HEK293 (cell line): ENCODE measurements at regions not wholly inside any gene's neighbourhood (a gene's known extent, or its start where the extent isn't known, plus 50 kb on each side); places are given as distances from the start of the nearest gene placed in this dataset.

ENCODE experiments used
- CTCF ChIA-PET: fragments of 350-600 bp; formaldehyde crosslinking; extraction: SDS; loops from one replicate; lab custom pipeline; 2021; ENCODE audit warnings: antibody characterized with exemption; lab: Yijun Ruan, JAX
- POLR2A ChIA-PET: fragments of 300-600 bp; formaldehyde crosslinking; extraction: SDS; loops from one replicate; lab custom pipeline; 2020; ENCODE audit warnings: antibody characterized with exemption, inconsistent platforms; lab: Yijun Ruan, JAX
- H3K27ac ChIP-seq: fragments of 200-500 bp; sonication (Bioruptor generic); 2 replicates; pipeline ENCODE4 v1.5.1; 2014; ENCODE audit warnings: low read depth, low read length, control low read depth, inconsistent platforms; ENCODE audit errors: extremely low read depth
- H3K36me3 ChIP-seq, 2 experiments: fragments of 200-500 bp in 1 of 2; sonication (Bioruptor generic) in 1 of 2; 1 replicate in 1 of 2; 2 replicates in 1 of 2; pipeline ENCODE4 v1.5.1; 2014 to 2017; ENCODE audit warnings: inconsistent platforms in 2 of 2, low read length in 2 of 2; ENCODE audit not compliant: control insufficient read depth in 2 of 2, insufficient read depth in 1 of 2
- H3K4me1 ChIP-seq: fragments of 200-500 bp; sonication (Bioruptor generic); 2 replicates; pipeline ENCODE4 v1.5.1; 2014; ENCODE audit warnings: mild to moderate bottlenecking, low read length, inconsistent platforms; ENCODE audit not compliant: control insufficient read depth, insufficient read depth
- H3K4me3 ChIP-seq: 2 replicates; pipeline ENCODE4 v1.5.1; 2011; ENCODE audit warnings: low read depth, mild to moderate bottlenecking, control low read depth, low read length, moderate library complexity
- H3K9me3 ChIP-seq: fragments of 200-500 bp; sonication (Bioruptor generic); 2 replicates; pipeline ENCODE4 v1.5.1; 2014; ENCODE audit warnings: low read depth, low read length, inconsistent platforms; ENCODE audit not compliant: control insufficient read depth, insufficient read depth
- AEBP2 ChIP-seq: fragments of 450-650 bp; formaldehyde crosslinking; IDR thresholded peaks from 2 replicates; pipeline ENCODE4 v1.5.1; 2016; ENCODE audit warnings: missing biosample characterization, missing genetic modification characterization, borderline replicate concordance
- BCL11B ChIP-seq: fragments of 450-650 bp; formaldehyde crosslinking; IDR thresholded peaks from 2 replicates; pipeline ENCODE4 v1.5.1; 2016; ENCODE audit warnings: low read depth, missing biosample characterization, missing genetic modification characterization
- KLF10 ChIP-seq: fragments of 450-650 bp; IDR thresholded peaks from 2 replicates; pipeline ENCODE4 v1.5.1; 2018; ENCODE audit warnings: missing biosample characterization, mild to moderate bottlenecking, missing genetic modification characterization
- KLF9 ChIP-seq: fragments of 450-650 bp; formaldehyde crosslinking; IDR thresholded peaks from 2 replicates; pipeline ENCODE4 v1.5.1; 2016; ENCODE audit warnings: missing biosample characterization, missing genetic modification characterization, low read depth
- SETDB1 ChIP-seq: IDR thresholded peaks from one replicate; pipeline ENCODE4 v1.6.1; 2017; ENCODE audit warnings: mild to moderate bottlenecking, low read length, moderate library complexity, mixed read lengths; ENCODE audit not compliant: insufficient read length
- TCF7L2 ChIP-seq: IDR thresholded peaks from 2 replicates; pipeline ENCODE4 v1.6.1; 2011; ENCODE audit warnings: low read depth, mild to moderate bottlenecking, inconsistent platforms, low read length, moderate library complexity, borderline replicate concordance
- YY1 ChIP-seq: fragments of 450-650 bp; formaldehyde crosslinking; IDR thresholded peaks from 2 replicates; pipeline ENCODE4 v1.5.1; 2018; ENCODE audit warnings: missing biosample characterization, missing genetic modification characterization
- ZBTB48 ChIP-seq: fragments of 450-650 bp; formaldehyde crosslinking; IDR thresholded peaks from 2 replicates; pipeline ENCODE4 v1.5.1; 2016; ENCODE audit warnings: missing biosample characterization, missing genetic modification characterization
- ZBTB7A ChIP-seq: fragments of 450-650 bp; formaldehyde crosslinking; IDR thresholded peaks from 2 replicates; pipeline ENCODE4 v1.5.1; 2016; ENCODE audit warnings: low read depth, missing biosample characterization, missing genetic modification characterization
- ZEB2 ChIP-seq: fragments of 450-650 bp; formaldehyde crosslinking; IDR thresholded peaks from 2 replicates; pipeline ENCODE4 v1.5.1; 2016; ENCODE audit warnings: missing biosample characterization, missing genetic modification characterization
- ZIC2 ChIP-seq: fragments of 450-650 bp; formaldehyde crosslinking; IDR thresholded peaks from 2 replicates; pipeline ENCODE4 v1.5.1; 2016; ENCODE audit warnings: missing biosample characterization, missing genetic modification characterization
- ZNF18 ChIP-seq: fragments of 450-650 bp; formaldehyde crosslinking; IDR thresholded peaks from 2 replicates; pipeline ENCODE4 v1.5.1; 2016; ENCODE audit warnings: missing biosample characterization, missing genetic modification characterization
- ZNF341 ChIP-seq: fragments of 450-650 bp; formaldehyde crosslinking; IDR thresholded peaks from 2 replicates; pipeline ENCODE4; 2016; ENCODE audit warnings: low read depth, missing biosample characterization, missing genetic modification characterization
- ZNF37A ChIP-seq: fragments of 450-650 bp; IDR thresholded peaks from 2 replicates; pipeline ENCODE4 v1.5.1; 2018; ENCODE audit warnings: missing biosample characterization, missing genetic modification characterization
- ZNF433 ChIP-seq: fragments of 450-650 bp; formaldehyde crosslinking; IDR thresholded peaks from 2 replicates; pipeline ENCODE4 v1.5.1; 2016; ENCODE audit warnings: missing biosample characterization, missing genetic modification characterization, low read depth
- ZNF600 ChIP-seq: fragments of 450-650 bp; formaldehyde crosslinking; IDR thresholded peaks from 2 replicates; pipeline ENCODE4 v1.5.1; 2016; ENCODE audit warnings: missing biosample characterization, missing genetic modification characterization
- ZNF664 ChIP-seq: fragments of 450-650 bp; formaldehyde crosslinking; IDR thresholded peaks from 2 replicates; pipeline ENCODE4 v1.5.1; 2016; ENCODE audit warnings: missing biosample characterization, missing genetic modification characterization
- ZNF830 ChIP-seq: fragments of 450-650 bp; IDR thresholded peaks from 2 replicates; pipeline ENCODE4 v1.5.0; 2018; ENCODE audit warnings: missing biosample characterization, missing genetic modification characterization, low read depth, mild to moderate bottlenecking, moderate library complexity
- ZSCAN30 ChIP-seq: fragments of 450-650 bp; IDR thresholded peaks from 2 replicates; pipeline ENCODE4 v1.5.1; 2018; ENCODE audit warnings: missing biosample characterization, mild to moderate bottlenecking, missing genetic modification characterization, moderate library complexity
- TF ChIP-seq, protein P1 (sequence below): fragments of 450-650 bp; formaldehyde crosslinking; IDR thresholded peaks from 2 replicates; pipeline ENCODE4; 2016; ENCODE audit warnings: missing biosample characterization, missing genetic modification characterization
- TF ChIP-seq, protein P2 (sequence below): fragments of 450-650 bp; formaldehyde crosslinking; IDR thresholded peaks from 2 replicates; pipeline ENCODE4 v1.5.1; 2016; ENCODE audit warnings: missing biosample characterization, missing genetic modification characterization, low read depth
- TF ChIP-seq, protein P3 (sequence below): fragments of 450-650 bp; formaldehyde crosslinking; IDR thresholded peaks from 2 replicates; pipeline ENCODE4 v1.5.1; 2016; ENCODE audit warnings: missing biosample characterization, missing genetic modification characterization
- TF ChIP-seq, protein P4 (sequence below): fragments of 450-650 bp; formaldehyde crosslinking; IDR thresholded peaks from 2 replicates; pipeline ENCODE4 v1.5.0; 2017; ENCODE audit warnings: missing biosample characterization, missing genetic modification characterization, borderline replicate concordance

DNA sequence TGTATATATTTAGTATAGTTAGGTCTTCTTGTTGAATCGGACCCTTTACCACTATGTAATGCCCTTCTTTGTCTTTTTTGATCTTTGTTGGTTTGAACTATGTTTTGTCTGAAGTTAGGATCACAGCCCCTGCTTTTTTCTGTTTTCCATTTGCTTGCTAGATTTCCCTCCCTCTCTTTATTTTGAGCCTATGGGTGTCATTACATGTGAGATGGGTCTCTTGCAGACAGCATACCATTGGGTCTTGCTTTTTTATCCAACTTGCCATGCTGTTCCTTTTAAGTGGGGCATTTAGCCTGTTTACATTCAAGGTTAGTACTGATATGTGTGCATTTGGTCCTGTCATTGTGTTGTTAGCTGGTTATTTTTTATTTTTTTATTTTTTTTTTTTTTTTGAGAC is 224.6 kb downstream of the INSC start (continued):
- TF ChIP-seq YY1 (tag by site-specific recombination) (no peak), ZBTB7A (tag by site-specific recombination) (no peak), SETDB1 (peak; percentile 96), BCL11B (tag by site-specific recombination) (no peak)
- TF ChIP-seq, protein P1, sequence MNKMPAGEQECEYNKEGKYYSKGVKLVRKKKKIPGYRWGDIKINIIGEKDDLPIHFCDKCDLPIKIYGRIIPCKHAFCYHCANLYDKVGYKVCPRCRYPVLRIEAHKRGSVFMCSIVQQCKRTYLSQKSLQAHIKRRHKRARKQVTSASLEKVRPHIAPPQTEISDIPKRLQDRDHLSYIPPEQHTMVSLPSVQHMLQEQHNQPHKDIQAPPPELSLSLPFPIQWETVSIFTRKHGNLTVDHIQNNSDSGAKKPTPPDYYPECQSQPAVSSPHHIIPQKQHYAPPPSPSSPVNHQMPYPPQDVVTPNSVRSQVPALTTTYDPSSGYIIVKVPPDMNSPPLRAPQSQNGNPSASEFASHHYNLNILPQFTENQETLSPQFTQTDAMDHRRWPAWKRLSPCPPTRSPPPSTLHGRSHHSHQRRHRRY (tag by site-specific recombination), result no peak
- TF ChIP-seq, all 188 proteins: peak for 2

DNA sequence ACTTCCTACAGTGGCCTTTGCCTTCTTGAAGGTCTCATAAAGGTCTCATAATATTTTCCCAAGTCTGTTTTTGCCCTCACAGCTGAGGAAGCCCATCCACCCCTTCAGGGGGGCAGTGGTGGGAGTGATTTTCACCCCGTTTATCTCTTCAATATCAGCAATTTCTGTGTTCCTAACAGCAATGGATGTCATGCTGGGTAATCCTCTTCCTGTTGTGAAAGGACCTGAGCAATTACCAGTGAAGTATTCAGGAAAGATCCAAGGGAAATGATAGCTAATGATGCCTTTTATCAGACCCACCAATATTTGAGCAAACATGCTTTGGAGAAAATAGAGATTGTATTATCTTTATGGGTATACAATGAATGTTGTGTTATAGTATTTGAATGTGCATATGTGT is 226.9 kb downstream of the INSC start:
- TF ChIP-seq ZBTB48 (tag by site-specific recombination) (no peak), ZIC2 (tag by site-specific recombination) (peak; percentile 20; the same call in 1 of the 2 replicates), ZNF830 (no peak), TCF7L2 (peak; percentile 56; the same call in 1 of the 2 replicates)
- TF ChIP-seq, protein P2, sequence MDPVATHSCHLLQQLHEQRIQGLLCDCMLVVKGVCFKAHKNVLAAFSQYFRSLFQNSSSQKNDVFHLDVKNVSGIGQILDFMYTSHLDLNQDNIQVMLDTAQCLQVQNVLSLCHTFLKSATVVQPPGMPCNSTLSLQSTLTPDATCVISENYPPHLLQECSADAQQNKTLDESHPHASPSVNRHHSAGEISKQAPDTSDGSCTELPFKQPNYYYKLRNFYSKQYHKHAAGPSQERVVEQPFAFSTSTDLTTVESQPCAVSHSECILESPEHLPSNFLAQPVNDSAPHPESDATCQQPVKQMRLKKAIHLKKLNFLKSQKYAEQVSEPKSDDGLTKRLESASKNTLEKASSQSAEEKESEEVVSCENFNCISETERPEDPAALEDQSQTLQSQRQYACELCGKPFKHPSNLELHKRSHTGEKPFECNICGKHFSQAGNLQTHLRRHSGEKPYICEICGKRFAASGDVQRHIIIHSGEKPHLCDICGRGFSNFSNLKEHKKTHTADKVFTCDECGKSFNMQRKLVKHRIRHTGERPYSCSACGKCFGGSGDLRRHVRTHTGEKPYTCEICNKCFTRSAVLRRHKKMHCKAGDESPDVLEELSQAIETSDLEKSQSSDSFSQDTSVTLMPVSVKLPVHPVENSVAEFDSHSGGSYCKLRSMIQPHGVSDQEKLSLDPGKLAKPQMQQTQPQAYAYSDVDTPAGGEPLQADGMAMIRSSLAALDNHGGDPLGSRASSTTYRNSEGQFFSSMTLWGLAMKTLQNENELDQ (tag by site-specific recombination), result no peak
- TF ChIP-seq, protein P3, sequence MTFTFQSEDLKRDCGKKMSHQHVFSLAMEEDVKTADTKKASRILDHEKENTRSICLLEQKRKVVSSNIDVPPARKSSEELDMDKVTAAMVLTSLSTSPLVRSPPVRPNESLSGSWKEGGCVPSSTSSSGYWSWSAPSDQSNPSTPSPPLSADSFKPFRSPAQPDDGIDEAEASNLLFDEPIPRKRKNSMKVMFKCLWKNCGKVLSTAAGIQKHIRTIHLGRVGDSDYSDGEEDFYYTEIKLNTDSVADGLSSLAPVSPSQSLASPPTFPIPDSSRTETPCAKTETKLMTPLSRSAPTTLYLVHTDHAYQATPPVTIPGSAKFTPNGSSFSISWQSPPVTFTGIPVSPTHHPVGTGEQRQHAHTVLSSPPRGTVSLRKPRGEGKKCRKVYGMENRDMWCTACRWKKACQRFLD (tag by site-specific recombination), result no peak
- Histone ChIP-seq H3K36me3 (no peaks in the 10 kb centered on the region), H3K4me3 (no peak overlapping the region), H3K27ac (no peak overlapping the region), H3K9me3 (no peaks in the 10 kb centered on the region), H3K4me1 (no peaks in the 10 kb centered on the region)
- POLR2A ChIA-PET, result no interaction called here
- CTCF ChIA-PET, result interaction anchor here (0.7 kb wide), 2 partner anchors 405 to 522 kb away, joined by 3 to 4 read pairs; no protein-coding TSS in a partner anchor

- Histone ChIP-seq H3K27ac (no peak overlapping the region), H3K4me3 (no peak overlapping the region), H3K36me3 (no peaks in the 10 kb centered on the region), H3K9me3 (no peaks in the 10 kb centered on the region), H3K4me1 (no peaks in the 10 kb centered on the region)
- POLR2A ChIA-PET, result no interaction called here
- CTCF ChIA-PET, result interaction anchor here (0.7 to 1.0 kb wide), 3 partner anchors 15 to 521 kb away, joined by 3 to 4 read pairs (median 3); no protein-coding TSS in a partner anchor
- TF ChIP-seq ZNF664 (no peak), KLF10 (tag by site-specific recombination) (no peak), AEBP2 (tag by site-specific recombination) (no peak), ZNF433 (tag by site-specific recombination) (no peak), ZNF600 (tag by site-specific recombination) (no peak), ZNF341 (tag by site-specific recombination) (no peak), ZNF18 (tag by site-specific recombination) (no peak), KLF9 (tag by site-specific recombination) (no peak), ZSCAN30 (no peak), ZEB2 (no peak), ZNF37A (tag by site-specific recombination) (no peak)
- TF ChIP-seq, protein P4, sequence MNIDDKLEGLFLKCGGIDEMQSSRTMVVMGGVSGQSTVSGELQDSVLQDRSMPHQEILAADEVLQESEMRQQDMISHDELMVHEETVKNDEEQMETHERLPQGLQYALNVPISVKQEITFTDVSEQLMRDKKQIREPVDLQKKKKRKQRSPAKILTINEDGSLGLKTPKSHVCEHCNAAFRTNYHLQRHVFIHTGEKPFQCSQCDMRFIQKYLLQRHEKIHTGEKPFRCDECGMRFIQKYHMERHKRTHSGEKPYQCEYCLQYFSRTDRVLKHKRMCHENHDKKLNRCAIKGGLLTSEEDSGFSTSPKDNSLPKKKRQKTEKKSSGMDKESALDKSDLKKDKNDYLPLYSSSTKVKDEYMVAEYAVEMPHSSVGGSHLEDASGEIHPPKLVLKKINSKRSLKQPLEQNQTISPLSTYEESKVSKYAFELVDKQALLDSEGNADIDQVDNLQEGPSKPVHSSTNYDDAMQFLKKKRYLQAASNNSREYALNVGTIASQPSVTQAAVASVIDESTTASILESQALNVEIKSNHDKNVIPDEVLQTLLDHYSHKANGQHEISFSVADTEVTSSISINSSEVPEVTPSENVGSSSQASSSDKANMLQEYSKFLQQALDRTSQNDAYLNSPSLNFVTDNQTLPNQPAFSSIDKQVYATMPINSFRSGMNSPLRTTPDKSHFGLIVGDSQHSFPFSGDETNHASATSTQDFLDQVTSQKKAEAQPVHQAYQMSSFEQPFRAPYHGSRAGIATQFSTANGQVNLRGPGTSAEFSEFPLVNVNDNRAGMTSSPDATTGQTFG (tag by site-specific recombination), result no peak
These were observed 227.4 kb downstream of the INSC start for GRCh38 chr11:15342163-15342562.
